ENCODE measurements at regions not wholly inside any gene's neighbourhood (a gene's known extent, or its start where the extent isn't known, plus 50 kb on each side); places are given as distances from the start of the nearest gene placed in this dataset.
"Not testable (repeated sequence)": the region's sequence is repeated elsewhere in the genome, so short reads cannot be mapped to it uniquely, and the experiment has no call there.

DNA sequence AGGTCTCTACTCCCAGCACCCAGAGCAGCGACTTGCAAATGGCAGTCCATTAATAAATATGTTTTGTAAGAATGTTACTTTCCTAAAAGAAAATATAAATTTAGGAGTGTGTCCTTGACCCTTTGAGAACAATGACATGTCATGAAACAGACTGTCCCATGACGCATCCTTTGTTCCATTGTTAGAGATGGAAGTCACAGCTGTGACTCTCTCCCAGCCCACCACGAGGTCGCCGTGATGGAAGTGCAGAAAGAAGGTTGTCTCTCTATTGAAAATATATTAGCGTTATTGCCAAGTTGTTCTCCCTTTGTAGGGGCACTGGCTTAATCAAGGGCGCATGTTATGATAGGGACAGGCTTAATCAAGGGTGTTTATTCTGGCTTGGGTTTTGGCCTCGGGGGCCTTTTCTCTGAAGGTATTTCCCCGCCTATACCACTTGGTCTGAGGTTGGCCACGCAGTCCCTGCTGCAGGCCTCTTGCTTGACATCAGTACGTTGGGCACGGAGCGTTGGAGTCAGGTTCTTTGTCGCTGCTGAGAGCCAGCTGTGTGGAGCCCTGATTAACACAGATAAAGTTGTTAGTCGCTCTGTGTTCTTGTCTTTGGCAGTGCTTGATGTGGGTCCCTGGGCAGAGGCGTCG is 126.7 kb upstream of the ZNF536 start:
- DNase-seq = no peak

DNA sequence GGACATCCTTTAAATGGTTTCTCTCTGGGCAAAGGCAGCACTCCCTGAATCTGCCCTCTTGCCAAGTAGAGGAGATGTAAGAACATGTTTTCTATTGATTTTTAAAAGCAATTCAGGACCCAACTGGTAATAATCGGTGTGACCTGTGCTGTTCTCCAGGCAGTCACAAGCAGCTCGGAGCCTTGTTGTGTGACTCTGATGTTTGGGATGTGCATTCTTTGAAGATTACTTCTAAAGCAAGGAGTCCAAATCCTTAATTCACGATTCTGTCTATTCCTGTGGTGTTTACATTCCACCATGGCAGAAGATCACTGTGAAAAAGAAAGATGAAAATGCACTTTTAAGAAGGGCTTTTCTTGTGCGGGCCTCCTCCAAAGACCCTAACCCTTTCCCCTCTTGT is 122.3 kb upstream of the ZNF536 start:
- peak; percentile 44 for DNase-seq

- no peak for DNase-seq
Observed at GRCh38 chr19:30252214-30252613, 120.0 kb upstream of the ZNF536 start.

GRCh38 chr19:30253581-30253996 is 118.6 kb upstream of the ZNF536 start:
- peak; percentile 73 for DNase-seq

- DNase-seq = no peak
Observed at GRCh38 chr19:30254158-30254557, 118.0 kb upstream of the ZNF536 start.

GRCh38 chr19:30254789-30255188 is 117.4 kb upstream of the ZNF536 start:
- no peak for DNase-seq

GRCh38 chr19:30255791-30256495 is 116.2 kb upstream of the ZNF536 start:
- DNase-seq = peak; percentile 43

DNA sequence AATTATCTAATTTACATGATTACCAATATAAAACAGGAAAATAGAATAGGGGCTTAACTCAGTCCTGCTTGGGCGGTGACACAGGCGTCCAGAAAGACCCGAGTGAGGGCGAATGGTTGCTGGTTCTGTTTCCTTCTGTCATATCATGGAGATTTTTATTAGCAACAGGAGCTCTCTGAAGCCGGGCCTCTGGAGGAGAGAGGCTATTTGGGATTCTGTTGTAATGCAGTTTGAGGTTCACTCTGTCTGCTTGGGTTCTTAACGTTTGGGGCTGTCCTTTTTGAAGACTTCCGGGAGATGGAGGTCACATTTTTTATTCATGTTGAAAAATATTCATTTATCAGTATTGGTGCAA is 115.7 kb upstream of the ZNF536 start:
- DNase-seq = no peak

DNA sequence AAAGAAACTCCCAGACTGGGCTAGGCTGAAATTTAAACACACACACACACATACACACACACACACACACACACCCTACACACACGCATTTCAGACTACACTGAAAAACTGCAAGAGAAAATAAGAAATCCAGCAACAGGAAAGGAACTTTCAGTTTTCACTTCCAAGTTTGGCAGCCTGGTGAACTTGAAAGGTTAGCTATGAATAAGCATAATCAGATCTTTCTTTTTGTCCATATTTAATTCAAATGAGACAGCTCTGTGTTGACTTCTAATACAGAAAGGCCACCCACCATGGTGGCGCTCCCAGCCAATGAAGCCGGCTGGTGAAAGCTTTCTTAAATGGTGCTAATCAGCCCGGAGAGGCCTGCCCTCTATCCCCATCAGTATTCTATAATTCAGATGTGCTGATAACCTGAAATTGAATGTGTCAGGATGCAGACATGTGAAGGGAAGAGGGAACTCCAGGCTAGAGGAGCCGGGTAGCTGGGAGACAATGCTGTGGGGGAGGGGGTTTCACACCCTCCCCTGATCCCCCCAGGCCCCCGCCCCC is 108.3 kb upstream of the ZNF536 start:
- peak; percentile 27 for DNase-seq

GRCh38 chr19:30265918-30266317 is 106.3 kb upstream of the ZNF536 start:
- DNase-seq = not testable (repeated sequence)

DNA sequence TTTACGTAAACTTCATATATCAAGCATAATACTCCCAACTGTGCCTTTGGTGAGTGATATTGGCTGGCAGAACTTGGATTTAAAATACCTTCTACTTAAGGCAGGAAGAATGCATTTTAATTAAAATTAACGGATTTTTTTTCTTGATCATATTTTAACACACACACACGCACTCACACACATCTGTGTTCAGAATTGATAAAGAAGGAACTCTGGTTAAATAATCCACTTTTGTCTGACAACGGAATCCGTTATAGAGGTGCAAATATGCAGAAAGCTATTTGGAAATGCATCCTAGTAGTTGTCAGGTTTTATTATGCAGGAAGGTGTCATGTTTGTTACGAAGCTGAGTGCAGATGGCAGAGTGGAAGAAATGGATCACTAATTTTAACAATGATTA is 105.5 kb upstream of the ZNF536 start:
- no peak for DNase-seq

GRCh38 chr19:30267332-30267731 is 104.9 kb upstream of the ZNF536 start:
- DNase-seq = no peak

DNA sequence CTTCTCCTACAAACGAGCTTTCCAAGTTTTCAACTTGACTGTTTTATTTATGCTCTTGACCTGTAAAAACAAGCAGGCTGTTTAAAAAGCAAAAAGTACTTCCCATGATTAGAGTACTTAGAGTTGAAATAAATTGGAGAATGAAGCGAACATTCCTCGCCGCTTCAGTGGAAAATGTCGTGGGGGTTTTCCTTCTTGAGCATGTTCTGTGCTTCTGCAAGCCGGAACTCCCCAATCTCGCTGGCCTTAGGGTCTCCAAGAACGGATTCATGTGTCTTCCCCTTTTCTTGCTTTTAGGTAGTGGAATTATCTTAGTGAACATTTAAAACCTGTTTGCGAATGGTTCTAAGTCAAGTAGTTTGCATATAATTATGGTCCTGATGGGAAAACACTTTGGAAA is 103.6 kb upstream of the ZNF536 start:
- no peak for DNase-seq

DNA sequence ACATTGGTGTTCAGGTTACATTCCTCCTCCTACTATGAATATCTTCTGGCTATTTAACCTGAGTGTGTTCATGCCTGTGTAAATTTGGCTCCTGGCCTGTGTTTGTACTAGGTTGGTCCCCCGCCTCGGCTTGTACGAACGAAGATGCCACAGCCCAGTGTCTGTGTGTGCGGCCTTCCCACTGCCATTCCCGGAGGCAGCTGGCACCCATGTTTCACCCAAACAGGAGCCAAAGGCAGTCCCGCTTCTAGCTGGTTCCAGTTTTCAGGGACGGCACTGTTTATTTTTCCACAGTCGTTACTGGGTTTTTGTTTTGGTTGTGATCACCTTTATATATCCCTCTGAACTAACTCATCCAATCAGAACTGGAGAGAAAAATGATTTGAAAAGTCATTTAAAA is 102.5 kb upstream of the ZNF536 start:
- DNase-seq = no peak

- DNase-seq = no peak
Observed at GRCh38 chr19:30271816-30272215, 100.4 kb upstream of the ZNF536 start.

GRCh38 chr19:30272554-30272953 is 99.6 kb upstream of the ZNF536 start:
- no peak for DNase-seq

DNA sequence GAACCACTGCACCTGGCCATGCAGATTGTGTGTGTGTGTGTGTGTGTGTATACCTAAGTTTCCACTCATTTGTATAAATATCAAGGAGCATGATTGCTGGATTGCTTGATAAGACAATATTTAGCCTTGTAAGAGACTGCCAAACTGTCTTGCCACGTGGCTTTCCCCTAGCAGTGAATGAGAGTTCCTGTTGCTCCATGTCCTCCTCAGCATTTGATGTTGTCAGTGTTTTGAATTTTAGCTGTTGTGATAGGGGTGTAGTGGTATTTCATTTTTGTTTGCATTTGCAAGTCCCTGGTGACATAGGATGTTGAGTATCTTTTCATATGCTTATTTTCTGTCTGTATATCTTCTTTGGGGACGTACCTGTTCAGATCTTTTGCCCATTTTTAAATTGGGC is 99.0 kb upstream of the ZNF536 start:
- DNase-seq = no peak

DNA sequence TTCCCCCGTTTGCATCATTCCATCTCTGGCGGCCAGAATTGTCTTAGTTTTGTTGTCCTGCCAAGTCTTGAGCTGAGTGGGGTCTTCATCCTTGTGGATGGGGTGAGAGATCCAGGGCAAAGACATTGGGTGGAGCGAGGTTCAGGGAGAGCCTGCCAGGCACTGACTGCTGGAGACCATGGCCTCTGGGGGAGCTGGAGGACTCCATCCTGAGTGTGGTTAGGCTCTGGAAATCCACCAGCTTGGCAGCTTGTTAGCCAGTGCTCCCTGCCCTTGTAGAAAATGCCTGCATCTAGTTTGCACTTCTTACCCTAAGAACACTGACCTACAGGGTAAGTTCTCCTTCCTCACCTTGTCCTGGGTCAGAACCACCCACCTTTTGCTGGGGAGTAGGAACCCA is 97.2 kb upstream of the ZNF536 start:
- DNase-seq = no peak

DNA sequence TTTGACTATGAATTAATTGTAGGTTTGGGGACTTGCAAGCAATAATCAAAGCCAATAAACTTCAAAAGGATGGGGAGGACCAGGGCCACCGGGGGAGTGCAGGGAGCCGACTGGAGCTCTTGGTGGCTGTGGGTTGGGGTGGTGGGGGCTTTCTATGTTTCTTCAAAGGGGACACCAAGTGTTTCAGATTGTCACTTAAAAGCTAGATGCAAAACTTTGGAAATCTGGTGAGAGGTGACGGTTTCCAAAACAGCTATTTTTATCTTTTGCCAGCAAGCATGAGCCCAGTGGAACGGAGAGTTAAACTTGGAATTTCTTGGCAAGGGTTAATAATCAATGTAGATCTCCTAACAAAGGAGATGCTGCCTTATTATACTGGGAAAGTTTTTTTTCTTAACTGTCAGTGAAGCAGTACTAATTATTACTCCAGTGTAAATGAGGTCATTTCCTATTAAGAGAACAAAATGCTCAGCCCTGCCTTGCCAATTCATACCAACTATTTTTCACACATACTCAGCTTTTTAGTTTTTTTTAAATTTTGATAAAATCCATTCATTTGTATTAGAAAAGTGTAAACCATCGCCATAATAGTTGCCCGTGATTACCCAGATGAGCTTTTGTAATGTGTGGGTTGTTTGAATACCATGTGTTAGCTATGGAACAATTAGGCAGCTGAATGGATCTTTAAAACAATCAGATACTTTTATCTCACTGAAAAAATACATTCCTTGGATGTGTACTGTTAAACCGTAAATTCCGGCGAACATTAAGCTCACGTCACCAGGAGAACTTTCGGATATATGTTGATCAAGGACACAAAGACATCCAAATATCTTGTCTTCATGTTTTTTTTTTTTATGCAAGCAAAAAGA is 95.9 kb upstream of the ZNF536 start:
- DNase-seq = no peak

GRCh38 chr19:30276883-30277280 is 95.3 kb upstream of the ZNF536 start:
- no peak for DNase-seq

DNA sequence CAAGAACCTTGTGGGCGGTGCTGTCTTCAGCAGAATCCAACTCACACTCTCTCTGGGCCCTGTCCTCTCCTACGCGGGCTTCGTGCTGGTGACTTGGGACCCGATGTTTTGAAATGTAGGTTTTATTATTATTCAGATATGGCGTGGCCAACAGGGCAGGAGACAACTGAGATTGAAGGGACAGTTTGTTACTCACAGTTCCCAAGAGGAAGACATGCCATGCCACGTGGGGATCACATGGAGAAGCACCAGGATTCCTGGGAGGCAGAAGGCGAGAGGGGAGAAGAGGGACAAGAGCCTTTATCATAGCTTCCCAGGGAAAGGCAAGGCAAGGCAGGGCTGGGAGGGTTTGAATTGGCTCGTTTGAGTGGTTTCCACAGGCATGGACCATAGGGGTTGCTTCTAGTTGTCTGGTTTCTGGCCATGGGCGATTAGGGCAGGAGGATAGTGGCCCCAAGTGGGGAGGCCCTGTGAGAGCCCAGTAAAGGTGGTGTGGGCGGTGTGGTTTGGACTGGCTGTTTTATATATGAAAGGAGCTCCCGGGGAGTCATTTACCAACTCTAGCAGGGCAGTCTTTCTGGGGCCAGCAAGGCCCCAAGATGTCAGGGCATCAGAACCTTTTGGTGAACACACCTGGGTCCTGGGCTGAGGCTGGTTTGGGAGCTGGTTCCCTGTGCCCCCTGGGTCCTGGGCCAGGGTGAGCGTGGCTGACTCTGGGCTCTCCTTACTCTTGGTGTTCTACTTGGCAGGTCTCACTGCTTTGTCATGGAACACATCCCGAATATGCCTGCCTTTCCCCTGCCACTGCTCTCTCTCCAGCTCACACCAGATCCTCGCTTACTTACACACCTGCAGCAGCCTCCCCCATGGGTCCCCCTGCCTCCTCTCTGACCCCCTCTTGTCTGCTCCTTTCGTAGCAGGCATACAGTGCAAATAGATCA is 94.0 kb upstream of the ZNF536 start:
- no peak for DNase-seq

DNA sequence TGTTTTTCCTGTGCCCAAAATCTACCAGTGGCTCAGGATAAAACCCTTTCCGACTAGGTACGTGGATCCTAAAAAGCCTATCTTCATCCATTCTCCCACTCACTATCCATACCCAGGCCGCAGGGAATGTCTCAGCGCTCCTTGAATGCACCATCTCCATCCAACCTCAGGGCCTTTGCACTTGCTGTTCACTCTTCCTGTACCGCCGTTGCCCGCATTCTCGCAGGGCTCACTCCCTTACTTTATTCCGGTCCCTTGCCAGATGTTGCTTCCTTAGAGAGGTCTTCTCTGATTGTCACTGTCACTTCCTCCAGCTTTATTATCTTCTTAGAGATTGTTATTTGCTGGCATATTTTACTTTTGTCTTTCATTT is 93.3 kb upstream of the ZNF536 start:
- no peak for DNase-seq

Measured in fibroblast of skin of abdomen (primary cell).